ENCODE measurements at regions not wholly inside any gene's neighbourhood (a gene's known extent, or its start where the extent isn't known, plus 50 kb on each side); places are given as distances from the start of the nearest gene placed in this dataset.

- no peak overlapping the region for H3K27ac Mint-ChIP-seq (ENCODE audit: unreplicated experiment)
- no peaks in the 10 kb centered on the region for H3K27me3 Mint-ChIP-seq (ENCODE audit: unreplicated experiment)
- H3K9me3 Mint-ChIP-seq (ENCODE audit: unreplicated experiment), result no peaks in the 10 kb centered on the region
- H3K4me1 Mint-ChIP-seq (ENCODE audit: unreplicated experiment), result no peaks in the 10 kb centered on the region
- no peaks in the 10 kb centered on the region for H3K36me3 Mint-ChIP-seq (ENCODE audit: low read depth, unreplicated experiment)
- no peak for TF ChIP-seq CTCF (IDR thresholded peaks at IDR 0.05; ENCODE audit: unreplicated experiment)
- H3K4me3 Mint-ChIP-seq (ENCODE audit: unreplicated experiment), result no peak overlapping the region
- DNase-seq (ENCODE audit: low spot score), result no peak
These were observed 75.5 kb upstream of the MAOA start for GRCh38 chrX:43580621-43581020.

GRCh38 chrX:43581167-43581566, 74.9 kb upstream of the MAOA start:
- no peak for TF ChIP-seq CTCF (IDR thresholded peaks at IDR 0.05; ENCODE audit: unreplicated experiment)
- H3K27ac Mint-ChIP-seq (ENCODE audit: unreplicated experiment), result no peak overlapping the region
- no peak overlapping the region for H3K4me3 Mint-ChIP-seq (ENCODE audit: unreplicated experiment)
- no peaks in the 10 kb centered on the region for H3K4me1 Mint-ChIP-seq (ENCODE audit: unreplicated experiment)
- H3K9me3 Mint-ChIP-seq (ENCODE audit: unreplicated experiment), result no peaks in the 10 kb centered on the region
- DNase-seq (ENCODE audit: low spot score), result no peak
- no peaks in the 10 kb centered on the region for H3K27me3 Mint-ChIP-seq (ENCODE audit: unreplicated experiment)
- H3K36me3 Mint-ChIP-seq (ENCODE audit: low read depth, unreplicated experiment), result no peaks in the 10 kb centered on the region

- Mint-ChIP-seq H3K4me1 (ENCODE audit: unreplicated experiment) (no peaks in the 10 kb centered on the region), H3K27ac (ENCODE audit: unreplicated experiment) (no peak overlapping the region), H3K4me3 (ENCODE audit: unreplicated experiment) (no peak overlapping the region), H3K9me3 (ENCODE audit: unreplicated experiment) (no peaks in the 10 kb centered on the region), H3K27me3 (ENCODE audit: unreplicated experiment) (no peaks in the 10 kb centered on the region), H3K36me3 (ENCODE audit: low read depth, unreplicated experiment) (no peaks in the 10 kb centered on the region)
- no peak for DNase-seq (ENCODE audit: low spot score)
- no peak for TF ChIP-seq CTCF (IDR thresholded peaks at IDR 0.05; ENCODE audit: unreplicated experiment)
These were observed 74.1 kb upstream of the MAOA start for GRCh38 chrX:43581888-43582539.

- H3K27me3 Mint-ChIP-seq (ENCODE audit: unreplicated experiment), result no peaks in the 10 kb centered on the region
- H3K4me3 Mint-ChIP-seq (ENCODE audit: unreplicated experiment), result no peak overlapping the region
- no peaks in the 10 kb centered on the region for H3K36me3 Mint-ChIP-seq (ENCODE audit: low read depth, unreplicated experiment)
- H3K9me3 Mint-ChIP-seq (ENCODE audit: unreplicated experiment), result no peaks in the 10 kb centered on the region
- no peak for TF ChIP-seq CTCF (IDR thresholded peaks at IDR 0.05; ENCODE audit: unreplicated experiment)
- no peaks in the 10 kb centered on the region for H3K4me1 Mint-ChIP-seq (ENCODE audit: unreplicated experiment)
- no peak overlapping the region for H3K27ac Mint-ChIP-seq (ENCODE audit: unreplicated experiment)
- no peak for DNase-seq (ENCODE audit: low spot score)
These were observed 73.6 kb upstream of the MAOA start for GRCh38 chrX:43582540-43582913.

- Mint-ChIP-seq H3K4me1 (ENCODE audit: unreplicated experiment) (no peaks in the 10 kb centered on the region), H3K27me3 (ENCODE audit: unreplicated experiment) (no peaks in the 10 kb centered on the region)
These were observed 70.2 kb upstream of the MAOA start for GRCh38 chrX:43585922-43586321.

More at GRCh38 chrX:43585922-43586321, 70.2 kb upstream of the MAOA start:
- H3K27ac Mint-ChIP-seq (ENCODE audit: unreplicated experiment), result no peak overlapping the region
- H3K9me3 Mint-ChIP-seq (ENCODE audit: unreplicated experiment), result no peaks in the 10 kb centered on the region
- no peak overlapping the region for H3K4me3 Mint-ChIP-seq (ENCODE audit: unreplicated experiment)
- H3K36me3 Mint-ChIP-seq (ENCODE audit: low read depth, unreplicated experiment), result no peaks in the 10 kb centered on the region
- no peak for DNase-seq (ENCODE audit: low spot score)
- TF ChIP-seq CTCF (IDR thresholded peaks at IDR 0.05; ENCODE audit: unreplicated experiment), result no peak

Data from endothelial cell (in vitro differentiated cells).